ENCODE measurements at regions not wholly inside any gene's neighbourhood (a gene's known extent, or its start where the extent isn't known, plus 50 kb on each side); places are given as distances from the start of the nearest gene placed in this dataset.

DNA sequence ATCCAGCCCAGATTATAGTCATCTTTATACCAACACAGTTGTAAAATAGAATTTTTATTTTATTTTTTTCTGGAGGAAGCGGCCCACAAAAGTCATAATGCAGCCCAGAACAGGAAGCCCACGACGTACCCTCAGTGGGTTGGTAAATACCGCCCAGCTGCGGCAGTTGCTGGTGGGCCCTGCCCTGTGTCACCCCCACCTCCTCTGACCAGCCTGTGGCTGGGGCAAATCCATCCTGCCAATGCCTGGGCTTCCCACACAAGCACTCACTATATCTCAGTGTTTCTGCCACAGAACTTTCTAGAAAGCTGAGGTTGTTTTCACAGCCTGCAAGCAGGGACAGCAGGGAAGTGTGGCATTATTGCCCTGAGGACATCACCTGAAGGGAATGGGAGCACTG lies 171.4 kb upstream of the GSC start:
- Histone ChIP-seq H3K27ac (ENCODE audit: low read depth in 2 of 2, low read length in 2 of 2) (no peak overlapping the region), H3K36me3 (ENCODE audit: control insufficient read depth in 2 of 2, insufficient read depth in 2 of 2, low read length in 2 of 2) (no peaks in the 10 kb centered on the region), H3K27me3 (ENCODE audit: control insufficient read depth in 2 of 2, insufficient read depth in 2 of 2, low read length in 2 of 2) (no peaks in the 10 kb centered on the region), H3K9me3 (ENCODE audit: control insufficient read depth in 2 of 2, low read length in 2 of 2) (no peaks in the 10 kb centered on the region), H3K9ac (ENCODE audit: low read depth in 1 of 2, low read length in 2 of 2) (no peak overlapping the region), H3K4me1 (ENCODE audit: control insufficient read depth in 2 of 2, insufficient read depth in 2 of 2, low read length in 2 of 2) (no peaks in the 10 kb centered on the region), H3K4me3 (ENCODE audit: low read length in 2 of 2) (no peak overlapping the region)

DNA sequence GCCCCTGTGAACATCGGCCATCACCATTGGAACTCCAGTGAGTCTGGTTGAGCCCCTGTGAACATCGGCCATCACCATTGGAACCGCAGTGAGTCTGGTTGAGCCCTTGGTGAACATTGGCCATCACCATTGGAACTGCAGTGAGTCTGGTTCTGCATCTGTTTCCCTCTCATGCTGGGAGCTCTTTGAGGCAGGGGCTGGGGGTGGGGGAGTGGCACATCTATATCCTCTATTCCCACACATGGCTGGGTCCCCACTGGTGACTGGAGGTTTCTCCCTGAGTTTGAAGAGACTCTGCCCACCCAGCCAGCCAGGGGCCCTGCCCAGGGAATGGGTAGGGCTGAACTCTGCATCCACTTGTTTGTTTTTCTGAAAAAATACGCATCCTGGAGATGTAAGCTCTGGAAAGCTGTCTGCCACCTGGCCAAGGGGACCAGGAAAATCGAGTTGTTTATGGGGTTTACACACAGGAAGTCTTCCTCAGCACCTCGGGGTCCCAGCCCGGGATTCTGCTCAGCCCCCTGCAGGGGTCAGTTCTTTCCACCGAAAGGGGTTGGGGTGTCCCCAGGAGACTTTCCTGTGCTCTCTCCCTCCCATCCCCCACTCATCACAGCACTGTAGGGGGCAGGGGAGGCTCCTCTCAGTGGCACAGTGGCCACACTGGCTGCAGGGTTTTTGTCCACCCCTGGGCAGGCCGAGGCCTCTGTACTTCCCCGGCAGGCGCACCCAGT lies 170.5 kb upstream of the GSC start:
- Histone ChIP-seq H3K9ac (ENCODE audit: low read depth in 1 of 2, low read length in 2 of 2) (no peak overlapping the region), H3K27ac (ENCODE audit: low read depth in 2 of 2, low read length in 2 of 2) (no peak overlapping the region), H3K9me3 (ENCODE audit: control insufficient read depth in 2 of 2, low read length in 2 of 2) (no peaks in the 10 kb centered on the region), H3K4me1 (ENCODE audit: control insufficient read depth in 2 of 2, insufficient read depth in 2 of 2, low read length in 2 of 2) (no peaks in the 10 kb centered on the region), H3K4me3 (ENCODE audit: low read length in 2 of 2) (no peak overlapping the region), H3K27me3 (ENCODE audit: control insufficient read depth in 2 of 2, insufficient read depth in 2 of 2, low read length in 2 of 2) (no peaks in the 10 kb centered on the region), H3K36me3 (ENCODE audit: control insufficient read depth in 2 of 2, insufficient read depth in 2 of 2, low read length in 2 of 2) (no peaks in the 10 kb centered on the region)

DNA sequence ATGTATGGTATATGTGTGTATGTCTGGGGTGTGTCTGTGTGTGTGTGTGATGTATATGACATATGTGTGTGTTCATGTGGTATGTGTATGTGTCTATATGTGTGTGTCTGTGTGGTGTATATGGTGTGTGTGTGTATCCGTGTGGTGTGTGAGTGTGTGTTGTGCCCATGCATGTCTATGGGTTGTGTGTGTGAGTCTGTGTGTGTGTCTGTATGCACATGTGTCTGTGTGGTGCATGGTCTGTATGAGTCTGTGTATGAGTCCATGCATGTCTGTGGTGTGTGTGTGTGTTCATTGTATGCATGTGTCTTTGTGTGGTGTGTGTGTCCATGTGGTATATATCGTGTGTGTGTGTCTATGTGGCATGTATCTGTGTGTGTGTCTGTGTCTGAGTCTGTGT lies 168.1 kb upstream of the GSC start:
- Histone ChIP-seq H3K9ac (ENCODE audit: low read depth in 1 of 2, low read length in 2 of 2) (no peak overlapping the region), H3K27me3 (ENCODE audit: control insufficient read depth in 2 of 2, insufficient read depth in 2 of 2, low read length in 2 of 2) (no peaks in the 10 kb centered on the region), H3K36me3 (ENCODE audit: control insufficient read depth in 2 of 2, insufficient read depth in 2 of 2, low read length in 2 of 2) (no peaks in the 10 kb centered on the region), H3K27ac (ENCODE audit: low read depth in 2 of 2, low read length in 2 of 2) (no peak overlapping the region), H3K4me1 (ENCODE audit: control insufficient read depth in 2 of 2, insufficient read depth in 2 of 2, low read length in 2 of 2) (no peaks in the 10 kb centered on the region), H3K9me3 (ENCODE audit: control insufficient read depth in 2 of 2, low read length in 2 of 2) (no peaks in the 10 kb centered on the region), H3K4me3 (ENCODE audit: low read length in 2 of 2) (no peak overlapping the region)

DNA sequence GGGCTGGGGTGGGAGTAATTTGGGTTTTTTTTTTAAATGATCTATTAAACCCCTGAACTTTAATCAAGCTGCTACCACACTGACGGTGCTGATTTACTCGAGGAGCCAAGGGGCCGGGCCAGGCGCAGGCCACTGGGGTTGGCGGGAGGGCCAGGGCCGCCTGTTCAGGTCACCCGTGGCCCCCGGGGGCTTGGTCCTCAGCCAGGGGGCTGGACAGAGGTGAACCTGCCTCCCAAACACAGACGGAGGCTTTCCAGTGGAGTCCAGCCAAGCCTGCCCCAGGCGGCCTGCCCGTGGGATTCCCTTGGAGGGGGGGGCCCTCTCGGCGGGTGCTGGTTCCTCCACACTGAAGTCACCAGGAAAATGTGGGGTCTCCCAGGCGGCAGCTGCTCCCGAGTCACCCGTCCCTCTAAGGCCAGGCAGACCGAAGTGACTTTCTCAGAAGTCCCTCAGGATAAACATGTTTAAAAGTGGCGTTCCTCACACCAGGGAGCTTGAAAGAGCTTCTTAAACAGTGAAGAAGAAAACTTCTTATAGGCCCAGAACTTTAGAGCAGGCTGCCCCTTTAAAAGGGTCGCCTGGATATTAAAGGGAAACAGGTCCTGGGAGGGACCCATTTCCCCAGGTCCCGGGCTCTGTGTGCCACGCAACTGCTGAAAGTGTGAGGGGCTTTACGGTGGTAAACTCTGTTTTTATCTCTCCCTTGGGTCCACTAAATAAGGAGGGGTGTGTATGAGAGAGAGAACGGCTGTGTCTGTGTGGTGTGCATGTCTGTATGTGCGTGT lies 167.2 kb upstream of the GSC start:
- Histone ChIP-seq H3K4me1 (ENCODE audit: control insufficient read depth in 2 of 2, insufficient read depth in 2 of 2, low read length in 2 of 2) (no peaks in the 10 kb centered on the region), H3K4me3 (ENCODE audit: low read length in 2 of 2) (no peak overlapping the region), H3K9ac (ENCODE audit: low read depth in 1 of 2, low read length in 2 of 2) (no peak overlapping the region), H3K27ac (ENCODE audit: low read depth in 2 of 2, low read length in 2 of 2) (peak overlapping the region; percentile 37 to 46), H3K36me3 (ENCODE audit: control insufficient read depth in 2 of 2, insufficient read depth in 2 of 2, low read length in 2 of 2) (no peaks in the 10 kb centered on the region), H3K27me3 (ENCODE audit: control insufficient read depth in 2 of 2, insufficient read depth in 2 of 2, low read length in 2 of 2) (no peaks in the 10 kb centered on the region), H3K9me3 (ENCODE audit: control insufficient read depth in 2 of 2, low read length in 2 of 2) (no peaks in the 10 kb centered on the region)

DNA sequence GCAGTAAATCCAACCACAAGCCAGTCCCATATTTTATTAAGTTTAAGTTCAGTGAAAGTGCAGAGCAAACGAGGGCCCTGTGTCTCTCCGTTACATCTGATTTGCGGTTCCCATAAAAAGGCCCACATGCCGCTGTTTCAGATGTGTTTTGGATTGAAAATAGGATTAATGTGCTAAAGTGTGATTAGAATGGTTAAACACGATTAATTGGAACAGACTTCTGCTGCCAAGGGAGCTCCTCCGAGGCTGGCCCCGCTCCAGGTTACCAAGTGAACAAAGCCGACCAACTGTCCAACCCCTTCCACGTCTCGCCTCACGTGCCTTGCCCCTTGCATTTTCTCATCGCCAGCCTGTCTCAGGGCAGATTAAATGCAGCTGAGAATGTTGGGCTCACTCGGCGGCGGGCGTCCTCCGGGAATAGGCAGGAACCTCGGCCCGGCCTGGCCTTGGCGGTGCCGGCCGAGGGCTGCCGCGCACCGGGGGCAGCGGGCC lies 166.5 kb upstream of the GSC start:
- Histone ChIP-seq H3K9ac (ENCODE audit: low read depth in 1 of 2, low read length in 2 of 2) (no peak overlapping the region), H3K9me3 (ENCODE audit: control insufficient read depth in 2 of 2, low read length in 2 of 2) (no peaks in the 10 kb centered on the region), H3K27ac (ENCODE audit: low read depth in 2 of 2, low read length in 2 of 2) (peak overlapping the region; percentile 37 to 46), H3K4me1 (ENCODE audit: control insufficient read depth in 2 of 2, insufficient read depth in 2 of 2, low read length in 2 of 2) (no peaks in the 10 kb centered on the region), H3K36me3 (ENCODE audit: control insufficient read depth in 2 of 2, insufficient read depth in 2 of 2, low read length in 2 of 2) (no peaks in the 10 kb centered on the region), H3K27me3 (ENCODE audit: control insufficient read depth in 2 of 2, insufficient read depth in 2 of 2, low read length in 2 of 2) (no peaks in the 10 kb centered on the region), H3K4me3 (ENCODE audit: low read length in 2 of 2) (no peak overlapping the region)

DNA sequence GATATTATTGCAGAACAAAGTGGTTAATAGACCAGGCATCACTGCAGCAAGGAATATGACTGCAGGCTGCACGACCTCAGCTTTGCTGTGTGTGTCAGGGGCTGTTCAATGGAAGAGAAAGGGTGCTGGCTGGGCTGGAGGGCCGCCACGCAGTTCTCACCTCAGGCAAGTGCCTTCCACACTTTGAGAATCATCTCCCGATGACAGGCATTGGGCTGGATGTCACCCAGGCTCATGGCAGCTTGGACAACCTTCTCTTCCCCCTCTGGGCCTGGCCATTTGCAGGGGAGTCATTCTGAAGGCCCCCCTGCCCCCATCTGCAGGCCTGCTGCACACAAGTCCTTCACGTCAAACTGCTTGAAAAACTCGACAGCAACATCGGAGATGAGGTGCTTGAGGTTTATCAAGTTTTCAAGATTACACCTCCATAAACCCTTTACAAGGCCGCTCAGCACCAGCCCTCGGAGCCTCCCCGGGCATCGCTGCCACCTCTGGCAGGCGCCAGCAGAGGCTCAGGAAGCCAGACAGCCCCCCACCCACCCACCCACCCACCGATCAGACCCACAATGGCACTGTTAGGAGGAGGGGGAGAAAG lies 165.9 kb upstream of the GSC start:
- Histone ChIP-seq H3K27me3 (ENCODE audit: control insufficient read depth in 2 of 2, insufficient read depth in 2 of 2, low read length in 2 of 2) (no peaks in the 10 kb centered on the region), H3K9me3 (ENCODE audit: control insufficient read depth in 2 of 2, low read length in 2 of 2) (no peaks in the 10 kb centered on the region), H3K4me1 (ENCODE audit: control insufficient read depth in 2 of 2, insufficient read depth in 2 of 2, low read length in 2 of 2) (no peaks in the 10 kb centered on the region), H3K36me3 (ENCODE audit: control insufficient read depth in 2 of 2, insufficient read depth in 2 of 2, low read length in 2 of 2) (no peaks in the 10 kb centered on the region), H3K27ac (ENCODE audit: low read depth in 2 of 2, low read length in 2 of 2) (no peak overlapping the region), H3K9ac (ENCODE audit: low read depth in 1 of 2, low read length in 2 of 2) (no peak overlapping the region), H3K4me3 (ENCODE audit: low read length in 2 of 2) (no peak overlapping the region)

DNA sequence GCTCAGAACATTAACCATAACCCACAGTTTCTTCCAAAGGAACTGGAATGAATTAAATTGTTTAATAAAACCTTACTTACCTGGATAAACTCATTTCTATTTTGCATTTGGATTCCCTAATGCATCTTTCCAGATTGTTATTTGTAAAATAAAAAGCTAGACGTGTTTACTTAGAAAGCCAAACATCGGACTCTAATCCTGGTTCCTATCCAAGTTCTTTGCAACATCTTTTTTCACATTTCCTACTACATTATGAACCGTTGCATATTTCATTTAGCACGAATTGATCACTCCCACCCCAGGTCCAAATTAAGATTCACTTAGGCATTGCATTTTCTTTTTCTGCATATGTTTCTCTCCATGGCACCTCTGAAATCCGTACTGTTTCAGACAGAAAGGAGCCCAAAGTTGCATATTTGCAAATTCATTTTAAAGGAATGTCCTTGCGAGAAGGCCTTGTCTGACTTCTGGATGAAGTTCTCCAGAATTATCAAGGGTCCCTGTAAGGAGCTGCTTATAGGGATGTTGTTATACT lies 164.4 kb upstream of the GSC start:
- Histone ChIP-seq H3K4me3 (ENCODE audit: low read length in 2 of 2) (no peak overlapping the region), H3K36me3 (ENCODE audit: control insufficient read depth in 2 of 2, insufficient read depth in 2 of 2, low read length in 2 of 2) (no peaks in the 10 kb centered on the region), H3K9me3 (ENCODE audit: control insufficient read depth in 2 of 2, low read length in 2 of 2) (no peaks in the 10 kb centered on the region), H3K27me3 (ENCODE audit: control insufficient read depth in 2 of 2, insufficient read depth in 2 of 2, low read length in 2 of 2) (no peaks in the 10 kb centered on the region), H3K27ac (ENCODE audit: low read depth in 2 of 2, low read length in 2 of 2) (no peak overlapping the region), H3K4me1 (ENCODE audit: control insufficient read depth in 2 of 2, insufficient read depth in 2 of 2, low read length in 2 of 2) (no peaks in the 10 kb centered on the region), H3K9ac (ENCODE audit: low read depth in 1 of 2, low read length in 2 of 2) (no peak overlapping the region)

DNA sequence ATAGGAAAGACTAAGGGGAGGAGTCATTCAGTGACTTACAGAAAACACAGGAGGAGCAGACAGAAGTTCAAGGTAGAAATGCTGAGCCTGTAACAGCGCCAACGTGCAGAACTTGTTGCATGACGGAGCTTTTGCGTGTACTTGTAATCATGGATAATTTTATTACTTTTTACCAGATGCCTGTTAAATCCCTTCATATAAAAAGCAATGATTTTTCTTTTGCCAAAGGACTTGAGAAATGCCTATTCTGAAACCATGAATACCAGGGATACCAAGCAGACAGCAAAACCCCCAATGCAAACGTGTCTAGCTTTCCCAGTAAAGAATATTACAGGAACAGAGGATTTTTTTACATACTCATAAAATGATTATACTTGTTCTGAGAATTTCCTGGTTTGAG lies 163.6 kb upstream of the GSC start:
- H3K9ac ChIP-seq (ENCODE audit: low read depth in 1 of 2, low read length in 2 of 2): no peak overlapping the region
- H3K36me3 ChIP-seq (ENCODE audit: control insufficient read depth in 2 of 2, insufficient read depth in 2 of 2, low read length in 2 of 2): no peaks in the 10 kb centered on the region
- no peaks in the 10 kb centered on the region for H3K4me1 ChIP-seq (ENCODE audit: control insufficient read depth in 2 of 2, insufficient read depth in 2 of 2, low read length in 2 of 2)
- H3K4me3 ChIP-seq (ENCODE audit: low read length in 2 of 2): no peak overlapping the region
- H3K27ac ChIP-seq (ENCODE audit: low read depth in 2 of 2, low read length in 2 of 2): no peak overlapping the region
- H3K9me3 ChIP-seq (ENCODE audit: control insufficient read depth in 2 of 2, low read length in 2 of 2): no peaks in the 10 kb centered on the region
- no peaks in the 10 kb centered on the region for H3K27me3 ChIP-seq (ENCODE audit: control insufficient read depth in 2 of 2, insufficient read depth in 2 of 2, low read length in 2 of 2)

DNA sequence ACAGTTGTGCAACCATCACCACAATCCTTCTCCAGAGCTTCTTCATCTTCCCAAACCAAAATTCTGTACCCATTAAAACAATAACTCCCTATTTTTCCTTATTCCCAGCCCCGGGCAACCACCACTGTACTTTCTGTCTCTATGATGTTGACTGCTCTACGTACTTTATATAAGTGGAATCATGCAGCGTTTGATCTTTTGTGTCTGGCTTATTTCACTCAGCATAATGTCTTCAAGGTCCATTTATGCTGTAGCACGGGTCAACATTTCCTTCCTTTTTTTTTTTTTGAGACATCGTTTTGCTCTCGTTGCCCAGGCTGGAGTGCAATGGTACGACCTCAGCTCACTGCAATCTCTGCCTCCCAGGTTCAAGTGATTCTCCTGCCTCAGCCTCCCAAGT lies 162.7 kb upstream of the GSC start:
- H3K4me1 ChIP-seq (ENCODE audit: control insufficient read depth in 2 of 2, insufficient read depth in 2 of 2, low read length in 2 of 2): no peaks in the 10 kb centered on the region
- H3K9me3 ChIP-seq (ENCODE audit: control insufficient read depth in 2 of 2, low read length in 2 of 2): no peaks in the 10 kb centered on the region
- no peak overlapping the region for H3K27ac ChIP-seq (ENCODE audit: low read depth in 2 of 2, low read length in 2 of 2)
- no peak overlapping the region for H3K9ac ChIP-seq (ENCODE audit: low read depth in 1 of 2, low read length in 2 of 2)
- no peaks in the 10 kb centered on the region for H3K27me3 ChIP-seq (ENCODE audit: control insufficient read depth in 2 of 2, insufficient read depth in 2 of 2, low read length in 2 of 2)
- no peak overlapping the region for H3K4me3 ChIP-seq (ENCODE audit: low read length in 2 of 2)
- H3K36me3 ChIP-seq (ENCODE audit: control insufficient read depth in 2 of 2, insufficient read depth in 2 of 2, low read length in 2 of 2): no peaks in the 10 kb centered on the region

DNA sequence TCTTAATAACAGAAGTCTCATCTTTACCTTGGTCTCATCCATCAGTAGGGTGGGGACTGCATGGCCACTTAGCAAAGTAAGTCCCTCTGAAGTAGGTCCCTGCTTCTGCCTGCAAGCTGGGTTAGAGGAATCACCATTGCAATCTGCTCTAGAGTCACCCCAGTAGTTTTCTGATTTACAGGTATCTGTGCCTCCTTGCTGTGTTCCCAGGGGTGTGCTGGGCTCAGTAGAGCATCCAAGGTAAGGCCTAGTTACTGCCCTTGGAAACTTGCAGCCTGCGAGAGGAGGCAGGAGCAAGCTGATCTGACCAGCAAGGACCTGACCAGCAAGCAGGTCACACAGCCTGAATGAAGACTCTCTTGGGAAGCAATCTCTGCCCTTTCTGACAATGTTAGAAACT lies 160.8 kb upstream of the GSC start:
- H3K9me3 ChIP-seq (ENCODE audit: control insufficient read depth in 2 of 2, low read length in 2 of 2): no peaks in the 10 kb centered on the region
- no peaks in the 10 kb centered on the region for H3K27me3 ChIP-seq (ENCODE audit: control insufficient read depth in 2 of 2, insufficient read depth in 2 of 2, low read length in 2 of 2)
- H3K4me1 ChIP-seq (ENCODE audit: control insufficient read depth in 2 of 2, insufficient read depth in 2 of 2, low read length in 2 of 2): no peaks in the 10 kb centered on the region
- H3K36me3 ChIP-seq (ENCODE audit: control insufficient read depth in 2 of 2, insufficient read depth in 2 of 2, low read length in 2 of 2): no peaks in the 10 kb centered on the region
- no peak overlapping the region for H3K27ac ChIP-seq (ENCODE audit: low read depth in 2 of 2, low read length in 2 of 2)
- no peak overlapping the region for H3K4me3 ChIP-seq (ENCODE audit: low read length in 2 of 2)
- H3K9ac ChIP-seq (ENCODE audit: low read depth in 1 of 2, low read length in 2 of 2): no peak overlapping the region
